Vagina (tissue), 2 donors: ENCODE measurements at regions not wholly inside any gene's neighbourhood (a gene's known extent, or its start where the extent isn't known, plus 50 kb on each side); places are given as distances from the start of the nearest gene placed in this dataset.

ENCODE experiments used
- DNase-seq, 2 donors: peaks; one replicate each; pipeline ENCODE4 v3.0.0-alpha.2; 2017; ENCODE audit errors: extremely low spot score in 2 of 2
- H3K27ac ChIP-seq: fragments of 200-600 bp; sonication (generic); one replicate; pipeline ENCODE4 v1.5.1; 2019
- H3K27me3 ChIP-seq: fragments of 200-600 bp; sonication (generic); one replicate; pipeline ENCODE4 v1.5.1; 2019
- H3K36me3 ChIP-seq, 2 donors: fragments of 200-600 bp; sonication (generic); one replicate each; pipeline ENCODE4 v1.5.1; 2017 to 2019
- H3K4me1 ChIP-seq: fragments of 200-600 bp; sonication (generic); one replicate; pipeline ENCODE4 v1.5.1; 2019
- H3K4me3 ChIP-seq, 2 donors: fragments of 200-600 bp; sonication (generic); 1 replicate in 1 of 2; 2 replicates in 1 of 2; pipeline ENCODE4 v1.5.1; 2016 to 2019
- H3K9me3 ChIP-seq: fragments of 200-600 bp; sonication (generic); one replicate; pipeline ENCODE4 v1.5.1; 2019
- POLR2A ChIP-seq, 2 donors: fragments of 450-650 bp; IDR thresholded peaks; one replicate each; pipeline ENCODE4 v1.6.1; 2017; ENCODE audit warnings: antibody characterized with exemption in 2 of 2, mild to moderate bottlenecking in 2 of 2, moderate library complexity in 2 of 2
- POLR2AphosphoS5 ChIP-seq, 2 donors: sonication (generic); formaldehyde crosslinking; IDR thresholded peaks; one replicate each; pipeline ENCODE4 v1.9.0; 2017; ENCODE audit warnings: antibody characterized with exemption in 2 of 2, mild to moderate bottlenecking in 2 of 2, low read depth in 1 of 2; ENCODE audit not compliant: insufficient read depth in 1 of 2
- intact Hi-C: fragments of 100-400 bp; cut with DNase I; formaldehyde crosslinking; loops from one replicate; pipeline ENCODE4 v1.15.1; 2023
- TF ChIP-seq, protein P1 (sequence below), 3 experiments: fragments of 450-650 bp in 2 of 3; fragments of 200-600 bp in 1 of 3; sonication (generic) in 1 of 3; IDR thresholded peaks; one replicate each; pipeline ENCODE4 v1.5.1; 2017 to 2019; ENCODE audit warnings: antibody characterized with exemption in 3 of 3, mild to moderate bottlenecking in 2 of 3, moderate library complexity in 2 of 3

GRCh38 chr1:93801471-93801870 lies 77.5 kb downstream of the DNTTIP2 start:
- no peak overlapping the region for H3K27ac ChIP-seq
- peaks cover 11% of the 10 kb centered on the region for H3K4me1 ChIP-seq
- H3K27me3 ChIP-seq = no peaks in the 10 kb centered on the region
- no peak for DNase-seq
- intact Hi-C loops = no loop called here
- H3K9me3 ChIP-seq = no peaks in the 10 kb centered on the region
- no peak overlapping the region for H3K4me3 ChIP-seq
- H3K36me3 ChIP-seq = no peaks in the 10 kb centered on the region
- TF ChIP-seq POLR2AphosphoS5 (IDR thresholded peaks at IDR 0.05; ENCODE audit: insufficient read depth in 1 of 2, low read depth in 1 of 2) = no peak
- TF ChIP-seq, protein P1, sequence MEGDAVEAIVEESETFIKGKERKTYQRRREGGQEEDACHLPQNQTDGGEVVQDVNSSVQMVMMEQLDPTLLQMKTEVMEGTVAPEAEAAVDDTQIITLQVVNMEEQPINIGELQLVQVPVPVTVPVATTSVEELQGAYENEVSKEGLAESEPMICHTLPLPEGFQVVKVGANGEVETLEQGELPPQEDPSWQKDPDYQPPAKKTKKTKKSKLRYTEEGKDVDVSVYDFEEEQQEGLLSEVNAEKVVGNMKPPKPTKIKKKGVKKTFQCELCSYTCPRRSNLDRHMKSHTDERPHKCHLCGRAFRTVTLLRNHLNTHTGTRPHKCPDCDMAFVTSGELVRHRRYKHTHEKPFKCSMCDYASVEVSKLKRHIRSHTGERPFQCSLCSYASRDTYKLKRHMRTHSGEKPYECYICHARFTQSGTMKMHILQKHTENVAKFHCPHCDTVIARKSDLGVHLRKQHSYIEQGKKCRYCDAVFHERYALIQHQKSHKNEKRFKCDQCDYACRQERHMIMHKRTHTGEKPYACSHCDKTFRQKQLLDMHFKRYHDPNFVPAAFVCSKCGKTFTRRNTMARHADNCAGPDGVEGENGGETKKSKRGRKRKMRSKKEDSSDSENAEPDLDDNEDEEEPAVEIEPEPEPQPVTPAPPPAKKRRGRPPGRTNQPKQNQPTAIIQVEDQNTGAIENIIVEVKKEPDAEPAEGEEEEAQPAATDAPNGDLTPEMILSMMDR (IDR thresholded peaks at IDR 0.05) = no peak
- TF ChIP-seq POLR2A (IDR thresholded peaks at IDR 0.05) = no peak

DNA sequence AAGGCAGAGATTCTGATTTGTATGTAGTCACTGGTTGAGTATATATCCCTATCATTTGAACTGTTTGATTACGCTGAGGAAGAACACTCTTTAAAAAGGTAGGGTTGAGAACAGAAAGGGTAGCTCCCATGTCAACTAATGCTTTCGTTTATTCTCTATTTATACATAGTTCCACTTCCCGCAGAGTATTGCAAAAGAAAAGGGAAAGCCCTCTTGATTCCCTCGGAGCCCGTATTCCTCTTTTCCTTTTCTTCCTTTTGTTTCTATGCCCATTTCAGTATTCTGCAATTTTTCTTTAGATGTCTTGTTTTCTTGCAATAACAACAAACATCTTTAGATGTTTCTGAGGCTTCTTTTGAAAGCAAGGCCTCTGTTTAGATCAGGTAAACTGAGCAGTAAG lies 78.2 kb downstream of the DNTTIP2 start:
- H3K9me3 ChIP-seq = no peaks in the 10 kb centered on the region
- H3K36me3 ChIP-seq = no peaks in the 10 kb centered on the region
- no peak overlapping the region for H3K4me3 ChIP-seq
- no peaks in the 10 kb centered on the region for H3K27me3 ChIP-seq
- intact Hi-C loops = no loop called here
- no peak for TF ChIP-seq POLR2A (IDR thresholded peaks at IDR 0.05)
- TF ChIP-seq, protein P1 (IDR thresholded peaks at IDR 0.05) = no peak
- no peak for TF ChIP-seq POLR2AphosphoS5 (IDR thresholded peaks at IDR 0.05; ENCODE audit: insufficient read depth in 1 of 2, low read depth in 1 of 2)
- H3K27ac ChIP-seq = no peak overlapping the region
- H3K4me1 ChIP-seq = peaks cover 11% of the 10 kb centered on the region
- DNase-seq = no peak

- Histone ChIP-seq H3K4me1 (peaks cover 7% of the 10 kb centered on the region), H3K27ac (no peak overlapping the region)
- intact Hi-C loops = no loop called here
Observed at GRCh38 chr1:93798291-93798690, 80.7 kb downstream of the DNTTIP2 start.

GRCh38 chr1:93784538-93784937 lies 94.5 kb downstream of the DNTTIP2 start:
- H3K9me3 ChIP-seq = peaks cover 4% of the 10 kb centered on the region
- no peak overlapping the region for H3K4me3 ChIP-seq
- no peaks in the 10 kb centered on the region for H3K36me3 ChIP-seq
- intact Hi-C loops = no loop called here
- TF ChIP-seq POLR2AphosphoS5 (IDR thresholded peaks at IDR 0.05; ENCODE audit: insufficient read depth in 1 of 2, low read depth in 1 of 2) (no peak), POLR2A (IDR thresholded peaks at IDR 0.05) (no peak)
- TF ChIP-seq, protein P1 (IDR thresholded peaks at IDR 0.05) = no peak
- H3K4me1 ChIP-seq = no peaks in the 10 kb centered on the region
- DNase-seq = no peak
- H3K27ac ChIP-seq = no peak overlapping the region
- H3K27me3 ChIP-seq = no peaks in the 10 kb centered on the region

More at GRCh38 chr1:93798291-93798690, 80.7 kb downstream of the DNTTIP2 start:
- Histone ChIP-seq H3K4me3 (no peak overlapping the region), H3K27me3 (no peaks in the 10 kb centered on the region), H3K9me3 (no peaks in the 10 kb centered on the region), H3K36me3 (no peaks in the 10 kb centered on the region)
- DNase-seq = no peak
- TF ChIP-seq POLR2A (IDR thresholded peaks at IDR 0.05) (no peak), POLR2AphosphoS5 (IDR thresholded peaks at IDR 0.05; ENCODE audit: insufficient read depth in 1 of 2, low read depth in 1 of 2) (no peak)
- TF ChIP-seq, protein P1 (IDR thresholded peaks at IDR 0.05) = no peak

DNA sequence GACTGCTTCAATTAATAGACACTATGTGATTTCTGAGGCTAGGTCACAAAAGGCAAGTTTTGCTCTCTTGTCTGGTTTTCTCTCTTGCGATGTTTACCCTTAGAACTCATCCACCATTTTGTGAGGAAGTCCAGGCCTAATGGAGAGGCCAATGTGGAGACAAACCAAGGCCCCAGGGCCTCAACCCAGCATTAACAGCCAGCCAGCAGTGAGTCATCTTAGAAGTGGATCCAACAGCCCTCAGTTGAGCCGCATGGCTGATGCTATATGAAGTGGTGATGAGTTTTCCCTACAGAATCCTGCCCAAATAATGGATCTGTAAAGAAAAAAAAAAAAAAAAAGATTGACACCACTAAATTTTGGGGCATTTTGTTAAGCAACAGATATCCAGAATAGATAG lies 95.1 kb downstream of the DNTTIP2 start:
- TF ChIP-seq, protein P1 (IDR thresholded peaks at IDR 0.05) = no peak
- TF ChIP-seq POLR2AphosphoS5 (IDR thresholded peaks at IDR 0.05; ENCODE audit: insufficient read depth in 1 of 2, low read depth in 1 of 2) (no peak), POLR2A (IDR thresholded peaks at IDR 0.05) (no peak)
- H3K4me3 ChIP-seq = no peak overlapping the region
- no peak for DNase-seq
- H3K27me3 ChIP-seq = no peaks in the 10 kb centered on the region
- intact Hi-C loops = no loop called here
- H3K36me3 ChIP-seq = no peaks in the 10 kb centered on the region
- no peaks in the 10 kb centered on the region for H3K4me1 ChIP-seq
- H3K27ac ChIP-seq = no peak overlapping the region
- peaks cover 4% of the 10 kb centered on the region for H3K9me3 ChIP-seq
